IMR-90 (cell line): ENCODE measurements at regions not wholly inside any gene's neighbourhood (a gene's known extent, or its start where the extent isn't known, plus 50 kb on each side); places are given as distances from the start of the nearest gene placed in this dataset.

Source experiments
- ATAC-seq: fragments of 200-7000 bp; cut with Tn5 transposase; 2 replicates; pipeline ENCODE4 v1.9.1; 2020; ENCODE audit warnings: low read depth, mild to moderate bottlenecking, moderate library complexity
- BruUV-seq: library from RNA; stranded (reverse); fragments of 400-500 nt; replicated peaks from 2 replicates; lab custom pipeline; 2021; lab: Mats Ljungman, UMichigan
- CTCF ChIA-PET: fragments of 300-600 bp; formaldehyde crosslinking; extraction: SDS; loops from one replicate; lab custom pipeline; 2021; ENCODE audit warnings: antibody characterized with exemption; lab: Yijun Ruan, JAX
- POLR2A ChIA-PET: fragments of 300-600 bp; sonication (Branson Sonifier 250); formaldehyde crosslinking; loops from one replicate; lab custom pipeline; 2022; ENCODE audit warnings: antibody characterized with exemption; ENCODE audit not compliant: unreplicated experiment; lab: Charles Lee
- DNase-seq: peaks from one replicate; pipeline ENCODE4 v3.0.0; 2013
- H2AFZ ChIP-seq: replicated peaks from 2 replicates; pipeline ENCODE3; 2013; ENCODE audit warnings: low read length, mild to moderate bottlenecking; ENCODE audit not compliant: poor library complexity
- H2AK5ac ChIP-seq: 2 replicates; pipeline ENCODE4 v1.6.1; 2013; ENCODE audit warnings: low read depth, low read length, inconsistent platforms
- H2AK9ac ChIP-seq: replicated peaks from 2 replicates; pipeline ENCODE3; 2013; ENCODE audit warnings: mild to moderate bottlenecking, low read depth, low read length, moderate library complexity; ENCODE audit not compliant: poor library complexity
- H2BK120ac ChIP-seq: 2 replicates; pipeline ENCODE4 v1.6.1; 2013; ENCODE audit warnings: low read depth, low read length, inconsistent platforms
- H2BK15ac ChIP-seq: 3 replicates; pipeline ENCODE4 v1.6.1; 2013; ENCODE audit warnings: low read depth, low read length, inconsistent platforms
- H2BK20ac ChIP-seq: 2 replicates; pipeline ENCODE4 v1.6.1; 2013; ENCODE audit warnings: low read depth, mild to moderate bottlenecking, inconsistent platforms, low read length, moderate library complexity
- H2BK5ac ChIP-seq: 2 replicates; pipeline ENCODE4 v1.6.1; 2013; ENCODE audit warnings: mild to moderate bottlenecking, low read depth, low read length, inconsistent platforms; ENCODE audit not compliant: poor library complexity, severe bottlenecking
- H3K14ac ChIP-seq: replicated peaks from 2 replicates; pipeline ENCODE4 v1.6.1; 2013; ENCODE audit warnings: low read depth, low read length, inconsistent platforms
- H3K18ac ChIP-seq: 2 replicates; pipeline ENCODE4 v1.6.1; 2013; ENCODE audit warnings: low read depth, low read length, control low read depth
- H3K23ac ChIP-seq: 2 replicates; pipeline ENCODE4 v1.6.1; 2013; ENCODE audit warnings: low read depth, low read length, inconsistent platforms
- H3K27ac ChIP-seq: 2 replicates; pipeline ENCODE4 v1.5.1; 2013; ENCODE audit warnings: mild to moderate bottlenecking, control low read depth, low read length; ENCODE audit not compliant: insufficient read depth
- H3K27me3 ChIP-seq: 2 replicates; pipeline ENCODE4 v1.6.1; 2013; ENCODE audit warnings: low read length; ENCODE audit not compliant: control insufficient read depth, insufficient read depth
- H3K36me3 ChIP-seq: 2 replicates; pipeline ENCODE4 v1.6.1; 2013; ENCODE audit warnings: low read length, mixed read lengths; ENCODE audit not compliant: control insufficient read depth, insufficient read depth
- H3K4ac ChIP-seq: 2 replicates; pipeline ENCODE4 v1.6.1; 2013; ENCODE audit warnings: low read depth, low read length, inconsistent platforms
- H3K4me1 ChIP-seq: 2 replicates; pipeline ENCODE4 v1.6.1; 2013; ENCODE audit warnings: low read length, mixed read lengths; ENCODE audit not compliant: control insufficient read depth, insufficient read depth
- H3K4me2 ChIP-seq: 2 replicates; pipeline ENCODE4 v1.6.1; 2013; ENCODE audit warnings: low read depth, mild to moderate bottlenecking, control low read depth, low read length, moderate library complexity
- H3K4me3 ChIP-seq: 2 replicates; pipeline ENCODE4 v1.5.1; 2013; ENCODE audit warnings: low read depth, mild to moderate bottlenecking, control low read depth, low read length, moderate library complexity; ENCODE audit not compliant: insufficient read depth
- H3K56ac ChIP-seq: 2 replicates; pipeline ENCODE4 v1.6.1; 2013; ENCODE audit warnings: low read length, inconsistent platforms; ENCODE audit not compliant: insufficient read depth; ENCODE audit errors: extremely low read depth
- H3K79me1 ChIP-seq, 2 experiments: 2 replicates each; pipeline ENCODE4 v1.6.1; 2013; ENCODE audit warnings: low read length in 2 of 2, inconsistent platforms in 1 of 2, low read depth in 1 of 2
- H3K9ac ChIP-seq: 2 replicates; pipeline ENCODE4 v1.6.1; 2013; ENCODE audit warnings: low read depth, low read length, control low read depth
- H3K9me1 ChIP-seq: 2 replicates; pipeline ENCODE4 v1.6.1; 2013; ENCODE audit warnings: low read length, inconsistent platforms; ENCODE audit not compliant: insufficient read depth
- H3K9me3 ChIP-seq: 2 replicates; pipeline ENCODE4 v1.6.1; 2013; ENCODE audit warnings: low read length; ENCODE audit not compliant: control insufficient read depth, insufficient read depth
- H4K20me1 ChIP-seq: 2 replicates; pipeline ENCODE4 v1.6.1; 2013; ENCODE audit warnings: low read length, inconsistent platforms; ENCODE audit not compliant: insufficient read depth
- H4K5ac ChIP-seq: 2 replicates; pipeline ENCODE4 v1.6.1; 2013; ENCODE audit warnings: mild to moderate bottlenecking, low read depth, low read length, control low read depth
- H4K8ac ChIP-seq, 2 experiments: 2 replicates each; pipeline ENCODE4 v1.6.1; 2013; ENCODE audit warnings: low read depth in 2 of 2, low read length in 2 of 2, control low read depth in 1 of 2, inconsistent platforms in 1 of 2
- H4K91ac ChIP-seq: 2 replicates; pipeline ENCODE4 v1.6.1; 2013; ENCODE audit warnings: low read depth, low read length, inconsistent platforms; ENCODE audit not compliant: insufficient read depth
- BHLHE40 ChIP-seq: fragments of 150-350 bp; IDR thresholded peaks from 2 replicates; pipeline ENCODE4 v1.6.1; 2016; ENCODE audit warnings: mild to moderate bottlenecking, low read depth, low read length
- CHD1 ChIP-seq: IDR thresholded peaks from 2 replicates; pipeline ENCODE4 v1.6.1; 2012; ENCODE audit warnings: low read depth, low read length, improper control_type of control experiment
- FOS ChIP-seq: fragments of 150-350 bp; IDR thresholded peaks from 2 replicates; pipeline ENCODE4 v1.6.1; 2016; ENCODE audit warnings: low read depth, low read length
- MAFK ChIP-seq: IDR thresholded peaks from 2 replicates; pipeline ENCODE4 v1.6.1; 2012; ENCODE audit warnings: low read depth, low read length, improper control_type of control experiment
- NFE2L2 ChIP-seq: fragments of 150-350 bp; IDR thresholded peaks from 2 replicates; pipeline ENCODE4 v1.6.1; 2016; ENCODE audit warnings: low read depth, mild to moderate bottlenecking, low read length
- POLR2A ChIP-seq: IDR thresholded peaks from 2 replicates; pipeline ENCODE4 v1.6.1; 2012; ENCODE audit warnings: mild to moderate bottlenecking, low read depth, low read length
- RAD21 ChIP-seq: IDR thresholded peaks from 2 replicates; pipeline ENCODE4 v1.6.1; 2012; ENCODE audit warnings: low read length, improper control_type of control experiment
- RCOR1 ChIP-seq: IDR thresholded peaks from 2 replicates; pipeline ENCODE4 v1.6.1; 2012; ENCODE audit warnings: mild to moderate bottlenecking, low read length, improper control_type of control experiment; ENCODE audit not compliant: insufficient replicate concordance
- RFX5 ChIP-seq: IDR thresholded peaks from 2 replicates; pipeline ENCODE4 v1.8.0; 2012; ENCODE audit warnings: low read depth, mild to moderate bottlenecking, low read length, moderate library complexity
- WGBS, 2 experiments: methylation state at CpG; one replicate each; pipeline versions ENCODE4 v1.1.5 to v1.1.7; 2013; ENCODE audit warnings: missing lambda C conversion rate in 2 of 2; ENCODE audit not compliant: insufficient read length in 1 of 2; ENCODE audit errors: extremely low coverage in 2 of 2; 5-methylcytosine and 5-hydroxymethylcytosine counted together
- dilution Hi-C: fragments of 300-500 bp; cut with HindIII; formaldehyde crosslinking; loops from one replicate; pipeline ENCODE4 v1.14.3; 2018; ENCODE audit warnings: low sequenced_read_pairs; ENCODE audit not compliant: unreplicated experiment
- in situ Hi-C: fragments of 300-500 bp; cut with MboI; formaldehyde crosslinking; loops from 3 replicates; pipeline ENCODE4 v1.14.3; 2019; ENCODE audit warnings: low sequenced_read_pairs, inconsistent platforms, mixed read lengths
- intact Hi-C: fragments of 100-400 bp; cut with micrococcal nuclease; formaldehyde crosslinking; loops from 2 replicates; pipeline ENCODE4 v1.10.0; 2022
- TF ChIP-seq, protein P1 (sequence below): fragments of 150-350 bp; IDR thresholded peaks from 2 replicates; pipeline ENCODE4 v1.6.1; 2016; ENCODE audit warnings: low read depth, mild to moderate bottlenecking, low read length, moderate library complexity, borderline replicate concordance
- TF ChIP-seq, protein P2 (sequence below): fragments of 150-350 bp; IDR thresholded peaks from 2 replicates; pipeline ENCODE4 v1.6.1; 2017; ENCODE audit warnings: mild to moderate bottlenecking, antibody characterized with exemption, low read length, low read depth
- TF ChIP-seq, protein P3 (sequence below): conservative IDR thresholded peaks from 2 replicates; pipeline ENCODE4 v1.5.1; 2012; ENCODE audit warnings: mild to moderate bottlenecking, low read depth, low read length, improper control_type of control experiment

GRCh38 chr3:99094606-99095005 lies 193.1 kb upstream of the DCBLD2 start:
- in situ Hi-C loops (no loop called here), intact Hi-C loops (loop anchor here (5.0 kb wide), 1 partner anchor 72 kb away; no protein-coding TSS in a partner anchor), dilution Hi-C loops (no loop called here)
- Histone ChIP-seq H3K27me3 (no peaks in the 10 kb centered on the region), H4K20me1 (no peaks in the 10 kb centered on the region), H2BK5ac (no peak overlapping the region), H3K4me2 (no peak overlapping the region), H2AK9ac (no peak overlapping the region), H3K23ac (no peak overlapping the region), H2AFZ (no peak overlapping the region), H4K5ac (no peak overlapping the region), H3K18ac (no peak overlapping the region), H3K27ac (no peak overlapping the region), H3K4me1 (no peaks in the 10 kb centered on the region), H3K14ac (no peak overlapping the region), H3K9me3 (no peaks in the 10 kb centered on the region), H2BK15ac (no peak overlapping the region), H4K8ac (no peak overlapping the region), H3K9me1 (no peaks in the 10 kb centered on the region), H2BK20ac (no peak overlapping the region), H3K9ac (no peak overlapping the region), H4K91ac (no peak overlapping the region), H2AK5ac (no peak overlapping the region), H2BK120ac (no peak overlapping the region), H3K4ac (no peak overlapping the region), H3K36me3 (no peaks in the 10 kb centered on the region), H3K4me3 (no peak overlapping the region), H3K79me1 (no peaks in the 10 kb centered on the region), H3K56ac (no peak overlapping the region)
- ATAC-seq (no peak), DNase-seq (no peak)
- TF ChIP-seq MAFK (no peak), NFE2L2 (no peak), CHD1 (no peak), POLR2A (no peak), RAD21 (no peak), FOS (no peak), BHLHE40 (no peak), RCOR1 (no peak), RFX5 (no peak)
- TF ChIP-seq, protein P1, sequence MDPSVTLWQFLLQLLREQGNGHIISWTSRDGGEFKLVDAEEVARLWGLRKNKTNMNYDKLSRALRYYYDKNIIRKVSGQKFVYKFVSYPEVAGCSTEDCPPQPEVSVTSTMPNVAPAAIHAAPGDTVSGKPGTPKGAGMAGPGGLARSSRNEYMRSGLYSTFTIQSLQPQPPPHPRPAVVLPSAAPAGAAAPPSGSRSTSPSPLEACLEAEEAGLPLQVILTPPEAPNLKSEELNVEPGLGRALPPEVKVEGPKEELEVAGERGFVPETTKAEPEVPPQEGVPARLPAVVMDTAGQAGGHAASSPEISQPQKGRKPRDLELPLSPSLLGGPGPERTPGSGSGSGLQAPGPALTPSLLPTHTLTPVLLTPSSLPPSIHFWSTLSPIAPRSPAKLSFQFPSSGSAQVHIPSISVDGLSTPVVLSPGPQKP, result no peak
- TF ChIP-seq, protein P2, sequence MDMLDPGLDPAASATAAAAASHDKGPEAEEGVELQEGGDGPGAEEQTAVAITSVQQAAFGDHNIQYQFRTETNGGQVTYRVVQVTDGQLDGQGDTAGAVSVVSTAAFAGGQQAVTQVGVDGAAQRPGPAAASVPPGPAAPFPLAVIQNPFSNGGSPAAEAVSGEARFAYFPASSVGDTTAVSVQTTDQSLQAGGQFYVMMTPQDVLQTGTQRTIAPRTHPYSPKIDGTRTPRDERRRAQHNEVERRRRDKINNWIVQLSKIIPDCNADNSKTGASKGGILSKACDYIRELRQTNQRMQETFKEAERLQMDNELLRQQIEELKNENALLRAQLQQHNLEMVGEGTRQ, result no peak
- TF ChIP-seq, protein P3, sequence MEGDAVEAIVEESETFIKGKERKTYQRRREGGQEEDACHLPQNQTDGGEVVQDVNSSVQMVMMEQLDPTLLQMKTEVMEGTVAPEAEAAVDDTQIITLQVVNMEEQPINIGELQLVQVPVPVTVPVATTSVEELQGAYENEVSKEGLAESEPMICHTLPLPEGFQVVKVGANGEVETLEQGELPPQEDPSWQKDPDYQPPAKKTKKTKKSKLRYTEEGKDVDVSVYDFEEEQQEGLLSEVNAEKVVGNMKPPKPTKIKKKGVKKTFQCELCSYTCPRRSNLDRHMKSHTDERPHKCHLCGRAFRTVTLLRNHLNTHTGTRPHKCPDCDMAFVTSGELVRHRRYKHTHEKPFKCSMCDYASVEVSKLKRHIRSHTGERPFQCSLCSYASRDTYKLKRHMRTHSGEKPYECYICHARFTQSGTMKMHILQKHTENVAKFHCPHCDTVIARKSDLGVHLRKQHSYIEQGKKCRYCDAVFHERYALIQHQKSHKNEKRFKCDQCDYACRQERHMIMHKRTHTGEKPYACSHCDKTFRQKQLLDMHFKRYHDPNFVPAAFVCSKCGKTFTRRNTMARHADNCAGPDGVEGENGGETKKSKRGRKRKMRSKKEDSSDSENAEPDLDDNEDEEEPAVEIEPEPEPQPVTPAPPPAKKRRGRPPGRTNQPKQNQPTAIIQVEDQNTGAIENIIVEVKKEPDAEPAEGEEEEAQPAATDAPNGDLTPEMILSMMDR, result no peak
- ChIA-PET POLR2A (no interaction called here), CTCF (no interaction called here)
- 83% methylated on average over 1 of the region's 2 CpGs; no CpG with 5 or more reads in 1 of the 2 experiments for WGBS, 2 experiments
- BruUV-seq, result no TSS peak
